ENCODE measurements at regions not wholly inside any gene's neighbourhood (a gene's known extent, or its start where the extent isn't known, plus 50 kb on each side); places are given as distances from the start of the nearest gene placed in this dataset.

GRCh38 chr7:32163141-32163806 is 93.1 kb upstream of the PDE1C start:
- TF ChIP-seq CTCF (IDR thresholded peaks at IDR 0.05) = peak; percentile 37; the same call in 1 of the 2 replicates
- TF ChIP-seq EZH2phosphoT487 (IDR thresholded peaks at IDR 0.05; ENCODE audit: borderline replicate concordance, low read depth) = no peak
- no peak for TF ChIP-seq USF2 (IDR thresholded peaks at IDR 0.05; ENCODE audit: borderline replicate concordance, low read depth, low read length)
- TF ChIP-seq EP300 (IDR thresholded peaks at IDR 0.05; ENCODE audit: borderline replicate concordance in 1 of 2, low read depth in 1 of 2, low read length in 1 of 2) = peak; percentile 57 to 97
- no peak for TF ChIP-seq RFX5 (IDR thresholded peaks at IDR 0.05; ENCODE audit: low read length)
- TF ChIP-seq SIN3A (IDR thresholded peaks at IDR 0.05; ENCODE audit: borderline replicate concordance, low read depth, low read length) = peak; percentile 29; the same call in 1 of the 2 replicates
- TF ChIP-seq PBX3 (IDR thresholded peaks at IDR 0.05) = peak; percentile 97
- TF ChIP-seq YY1 (IDR thresholded peaks at IDR 0.05; ENCODE audit: low read depth) = peak; percentile 68
- no peak for TF ChIP-seq MXI1 (IDR thresholded peaks at IDR 0.05; ENCODE audit: low read depth, low read length)

All from SK-N-SH (cell line).